GM23248 (cell line): ENCODE measurements at regions not wholly inside any gene's neighbourhood (a gene's known extent, or its start where the extent isn't known, plus 50 kb on each side); places are given as distances from the start of the nearest gene placed in this dataset.

Experiments used
- EZH2 ChIP-seq: fragments of 200-600 bp; sonication (generic); IDR thresholded peaks from 2 replicates; pipeline ENCODE4 v1.6.1; 2018; ENCODE audit warnings: antibody characterized with exemption, mild to moderate bottlenecking; ENCODE audit not compliant: insufficient read depth, poor library complexity, severe bottlenecking
- EZH2phosphoT487 ChIP-seq: fragments of 200-600 bp; sonication (generic); IDR thresholded peaks from 2 replicates; pipeline ENCODE4 v1.6.1; 2018; ENCODE audit warnings: antibody characterized with exemption, moderate library complexity, mild to moderate bottlenecking, low read depth; ENCODE audit not compliant: insufficient read depth

- TF ChIP-seq EZH2 = no peak
- no peak for TF ChIP-seq EZH2phosphoT487
These were observed 278.3 kb upstream of the SP8 start for GRCh38 chr7:21064698-21065648.
